Esophagus squamous epithelium (tissue), 4 donors: ENCODE measurements at regions not wholly inside any gene's neighbourhood (a gene's known extent, or its start where the extent isn't known, plus 50 kb on each side); places are given as distances from the start of the nearest gene placed in this dataset.

ENCODE experiments used
- POLR2A ChIP-seq, 4 donors: fragments of 450-650 bp; IDR thresholded peaks; one replicate each; pipeline ENCODE4 v1.6.1; 2017; ENCODE audit warnings: antibody characterized with exemption in 4 of 4, mild to moderate bottlenecking in 4 of 4, moderate library complexity in 3 of 4
- TF ChIP-seq, protein P1 (sequence below), 6 experiments: fragments of 450-650 bp in 4 of 6; fragments of 200-600 bp in 2 of 6; sonication (generic) in 2 of 6; IDR thresholded peaks; one replicate each; pipeline ENCODE4 v1.5.1; 2016 to 2019; ENCODE audit warnings: antibody characterized with exemption in 6 of 6, mild to moderate bottlenecking in 4 of 6, moderate library complexity in 4 of 6

DNA sequence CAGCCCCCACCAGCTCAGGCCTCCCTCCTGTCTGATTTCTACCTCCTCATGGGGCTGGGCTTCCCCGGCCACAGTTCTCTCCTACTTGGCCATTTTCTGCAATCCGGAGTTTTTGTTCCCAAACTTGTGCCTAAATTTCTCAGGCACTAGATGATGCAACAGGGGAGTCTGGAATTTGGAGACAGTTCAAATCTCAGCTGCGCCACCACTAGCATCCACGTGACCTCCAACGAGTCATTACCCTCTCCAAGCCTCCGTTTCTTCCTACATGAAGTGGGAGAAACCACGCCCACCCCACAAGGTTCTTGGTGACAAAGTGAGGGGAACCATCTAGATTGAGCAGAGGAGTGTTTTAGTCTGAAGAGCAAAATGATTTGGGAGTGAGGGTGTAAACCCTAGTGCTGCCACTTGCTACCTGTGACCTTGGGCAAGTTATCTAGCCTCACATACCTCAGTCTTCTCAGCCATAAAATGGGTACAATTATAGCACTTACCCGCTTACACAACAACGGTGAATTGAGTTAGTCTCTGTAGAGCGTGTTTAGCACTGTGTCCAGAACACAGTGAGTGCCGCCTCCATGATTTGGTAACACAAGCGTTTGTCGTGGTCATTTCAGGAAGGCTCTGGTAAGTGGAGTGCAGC is 61.4 kb upstream of the ASAP2 start:
- no peak for TF ChIP-seq POLR2A (IDR thresholded peaks at IDR 0.05)
- TF ChIP-seq, protein P1, sequence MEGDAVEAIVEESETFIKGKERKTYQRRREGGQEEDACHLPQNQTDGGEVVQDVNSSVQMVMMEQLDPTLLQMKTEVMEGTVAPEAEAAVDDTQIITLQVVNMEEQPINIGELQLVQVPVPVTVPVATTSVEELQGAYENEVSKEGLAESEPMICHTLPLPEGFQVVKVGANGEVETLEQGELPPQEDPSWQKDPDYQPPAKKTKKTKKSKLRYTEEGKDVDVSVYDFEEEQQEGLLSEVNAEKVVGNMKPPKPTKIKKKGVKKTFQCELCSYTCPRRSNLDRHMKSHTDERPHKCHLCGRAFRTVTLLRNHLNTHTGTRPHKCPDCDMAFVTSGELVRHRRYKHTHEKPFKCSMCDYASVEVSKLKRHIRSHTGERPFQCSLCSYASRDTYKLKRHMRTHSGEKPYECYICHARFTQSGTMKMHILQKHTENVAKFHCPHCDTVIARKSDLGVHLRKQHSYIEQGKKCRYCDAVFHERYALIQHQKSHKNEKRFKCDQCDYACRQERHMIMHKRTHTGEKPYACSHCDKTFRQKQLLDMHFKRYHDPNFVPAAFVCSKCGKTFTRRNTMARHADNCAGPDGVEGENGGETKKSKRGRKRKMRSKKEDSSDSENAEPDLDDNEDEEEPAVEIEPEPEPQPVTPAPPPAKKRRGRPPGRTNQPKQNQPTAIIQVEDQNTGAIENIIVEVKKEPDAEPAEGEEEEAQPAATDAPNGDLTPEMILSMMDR (IDR thresholded peaks at IDR 0.05): no peak
